ENCODE measurements at regions not wholly inside any gene's neighbourhood (a gene's known extent, or its start where the extent isn't known, plus 50 kb on each side); places are given as distances from the start of the nearest gene placed in this dataset.

- TF ChIP-seq, protein P1, sequence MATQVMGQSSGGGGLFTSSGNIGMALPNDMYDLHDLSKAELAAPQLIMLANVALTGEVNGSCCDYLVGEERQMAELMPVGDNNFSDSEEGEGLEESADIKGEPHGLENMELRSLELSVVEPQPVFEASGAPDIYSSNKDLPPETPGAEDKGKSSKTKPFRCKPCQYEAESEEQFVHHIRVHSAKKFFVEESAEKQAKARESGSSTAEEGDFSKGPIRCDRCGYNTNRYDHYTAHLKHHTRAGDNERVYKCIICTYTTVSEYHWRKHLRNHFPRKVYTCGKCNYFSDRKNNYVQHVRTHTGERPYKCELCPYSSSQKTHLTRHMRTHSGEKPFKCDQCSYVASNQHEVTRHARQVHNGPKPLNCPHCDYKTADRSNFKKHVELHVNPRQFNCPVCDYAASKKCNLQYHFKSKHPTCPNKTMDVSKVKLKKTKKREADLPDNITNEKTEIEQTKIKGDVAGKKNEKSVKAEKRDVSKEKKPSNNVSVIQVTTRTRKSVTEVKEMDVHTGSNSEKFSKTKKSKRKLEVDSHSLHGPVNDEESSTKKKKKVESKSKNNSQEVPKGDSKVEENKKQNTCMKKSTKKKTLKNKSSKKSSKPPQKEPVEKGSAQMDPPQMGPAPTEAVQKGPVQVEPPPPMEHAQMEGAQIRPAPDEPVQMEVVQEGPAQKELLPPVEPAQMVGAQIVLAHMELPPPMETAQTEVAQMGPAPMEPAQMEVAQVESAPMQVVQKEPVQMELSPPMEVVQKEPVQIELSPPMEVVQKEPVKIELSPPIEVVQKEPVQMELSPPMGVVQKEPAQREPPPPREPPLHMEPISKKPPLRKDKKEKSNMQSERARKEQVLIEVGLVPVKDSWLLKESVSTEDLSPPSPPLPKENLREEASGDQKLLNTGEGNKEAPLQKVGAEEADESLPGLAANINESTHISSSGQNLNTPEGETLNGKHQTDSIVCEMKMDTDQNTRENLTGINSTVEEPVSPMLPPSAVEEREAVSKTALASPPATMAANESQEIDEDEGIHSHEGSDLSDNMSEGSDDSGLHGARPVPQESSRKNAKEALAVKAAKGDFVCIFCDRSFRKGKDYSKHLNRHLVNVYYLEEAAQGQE (IDR thresholded peaks at IDR 0.05; ENCODE audit: insufficient read depth in 1 of 2, low read depth in 2 of 2, low read length in 2 of 2) = no peak
- TF ChIP-seq SIN3A (IDR thresholded peaks at IDR 0.05; ENCODE audit: borderline replicate concordance, insufficient read depth, low read length) (no peak), TAF1 (IDR thresholded peaks at IDR 0.05; ENCODE audit: borderline replicate concordance, insufficient read depth, low read length) (no peak)
Measured at GRCh38 chr13:39263531-39263930, 225.3 kb downstream of the NHLRC3 start.
